Ovary (tissue), 3 donors: ENCODE measurements at regions not wholly inside any gene's neighbourhood (a gene's known extent, or its start where the extent isn't known, plus 50 kb on each side); places are given as distances from the start of the nearest gene placed in this dataset.

Source experiments
- EP300 ChIP-seq: sonication (generic); formaldehyde crosslinking; IDR thresholded peaks from one replicate; pipeline ENCODE4 v1.6.1; 2017; ENCODE audit warnings: antibody characterized with exemption
- POLR2A ChIP-seq: fragments of 450-650 bp; IDR thresholded peaks from one replicate; pipeline ENCODE4 v1.6.1; 2017; ENCODE audit warnings: antibody characterized with exemption, mild to moderate bottlenecking, moderate library complexity
- TF ChIP-seq, protein P1 (sequence below), 3 donors: fragments of 450-650 bp in 2 of 3; fragments of 200-600 bp in 1 of 3; IDR thresholded peaks; one replicate each; pipeline versions ENCODE4 v1.5.1 to v1.8.0; 2016 to 2022; ENCODE audit warnings: antibody characterized with exemption in 3 of 3, mild to moderate bottlenecking in 1 of 3
- donor health status: DM: no; HTN: no; CAD: no.

DNA sequence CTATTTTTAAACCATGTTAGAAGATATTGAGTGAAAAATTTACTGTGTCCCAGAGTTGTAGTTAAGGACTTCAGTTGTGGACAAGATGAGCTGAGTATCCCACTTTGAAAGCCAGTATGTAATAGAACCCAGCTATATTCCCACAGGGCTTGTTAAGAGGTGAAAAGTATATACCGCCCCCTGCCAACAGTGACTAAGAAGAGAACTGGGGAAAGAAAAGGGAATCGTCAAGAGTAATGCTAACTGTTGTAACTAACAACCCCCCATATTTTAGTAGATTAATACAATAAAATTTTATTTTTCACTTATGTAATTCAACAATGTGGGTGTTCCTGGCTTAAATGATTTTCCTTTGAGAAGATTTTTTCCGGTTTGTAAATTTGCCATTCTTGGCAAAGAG, 250.4 kb upstream of the GIMD1 start:
- TF ChIP-seq POLR2A = no peak
- TF ChIP-seq, protein P1, sequence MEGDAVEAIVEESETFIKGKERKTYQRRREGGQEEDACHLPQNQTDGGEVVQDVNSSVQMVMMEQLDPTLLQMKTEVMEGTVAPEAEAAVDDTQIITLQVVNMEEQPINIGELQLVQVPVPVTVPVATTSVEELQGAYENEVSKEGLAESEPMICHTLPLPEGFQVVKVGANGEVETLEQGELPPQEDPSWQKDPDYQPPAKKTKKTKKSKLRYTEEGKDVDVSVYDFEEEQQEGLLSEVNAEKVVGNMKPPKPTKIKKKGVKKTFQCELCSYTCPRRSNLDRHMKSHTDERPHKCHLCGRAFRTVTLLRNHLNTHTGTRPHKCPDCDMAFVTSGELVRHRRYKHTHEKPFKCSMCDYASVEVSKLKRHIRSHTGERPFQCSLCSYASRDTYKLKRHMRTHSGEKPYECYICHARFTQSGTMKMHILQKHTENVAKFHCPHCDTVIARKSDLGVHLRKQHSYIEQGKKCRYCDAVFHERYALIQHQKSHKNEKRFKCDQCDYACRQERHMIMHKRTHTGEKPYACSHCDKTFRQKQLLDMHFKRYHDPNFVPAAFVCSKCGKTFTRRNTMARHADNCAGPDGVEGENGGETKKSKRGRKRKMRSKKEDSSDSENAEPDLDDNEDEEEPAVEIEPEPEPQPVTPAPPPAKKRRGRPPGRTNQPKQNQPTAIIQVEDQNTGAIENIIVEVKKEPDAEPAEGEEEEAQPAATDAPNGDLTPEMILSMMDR (IDR thresholded peaks at IDR 0.05) = no peak
- no peak for TF ChIP-seq EP300
